Panc1 (cell line): ENCODE measurements at regions not wholly inside any gene's neighbourhood (a gene's known extent, or its start where the extent isn't known, plus 50 kb on each side); places are given as distances from the start of the nearest gene placed in this dataset.
"Not testable (repeated sequence)": the region's sequence is repeated elsewhere in the genome, so short reads cannot be mapped to it uniquely, and the experiment has no call there.

Experiments
- ATAC-seq: fragments of 200-7000 bp; cut with Tn5 transposase; 2 replicates; pipeline ENCODE4 v1.9.1; 2020; ENCODE audit warnings: mild to moderate bottlenecking, moderate library complexity
- BruUV-seq: library from RNA; stranded (reverse); fragments of 400-500 nt; replicated peaks from 2 replicates; lab custom pipeline; 2021; lab: Mats Ljungman, UMichigan
- CTCF ChIA-PET: fragments of 300-600 bp; sonication (Branson Sonifier 250); formaldehyde crosslinking; loops from one replicate; lab custom pipeline; 2022; ENCODE audit warnings: antibody characterized with exemption; lab: Charles Lee
- POLR2A ChIA-PET: fragments of 300-600 bp; sonication (Branson Sonifier 250); formaldehyde crosslinking; loops from one replicate; lab custom pipeline; 2022; ENCODE audit warnings: antibody characterized with exemption; lab: Charles Lee
- DNase-seq: peaks from one replicate; pipeline ENCODE4 v3.0.0-alpha.2; 2010; ENCODE audit warnings: low read depth, low spot score
- H3K27ac ChIP-seq: 2 replicates; pipeline ENCODE4 v1.5.1; 2011; ENCODE audit warnings: mild to moderate bottlenecking, low read length, inconsistent platforms
- H3K27me3 ChIP-seq: fragments of 200-500 bp; sonication (Bioruptor generic); 2 replicates; pipeline ENCODE4 v1.6.0; 2014; ENCODE audit warnings: low read length, inconsistent platforms; ENCODE audit not compliant: control insufficient read depth, insufficient read depth
- H3K36me3 ChIP-seq: fragments of 200-500 bp; sonication (Bioruptor generic); 2 replicates; pipeline ENCODE4 v1.5.1; 2014; ENCODE audit warnings: inconsistent platforms, mild to moderate bottlenecking, low read length, moderate library complexity; ENCODE audit not compliant: control insufficient read depth, insufficient read depth
- H3K4me1 ChIP-seq: 2 replicates; pipeline ENCODE4 v1.5.1; 2011; ENCODE audit warnings: inconsistent platforms, mild to moderate bottlenecking, low read length, moderate library complexity; ENCODE audit not compliant: control insufficient read depth, insufficient read depth
- H3K4me3 ChIP-seq, 2 experiments: 2 replicates each; pipeline ENCODE4 v1.5.1; 2011 to 2012; ENCODE audit warnings: low read depth in 2 of 2, low read length in 2 of 2, mild to moderate bottlenecking in 2 of 2, inconsistent platforms in 1 of 2, moderate library complexity in 1 of 2
- H3K9me3 ChIP-seq: fragments of 200-500 bp; sonication (Bioruptor generic); 2 replicates; pipeline ENCODE4 v1.5.1; 2014; ENCODE audit warnings: low read depth, mild to moderate bottlenecking, inconsistent platforms, low read length, moderate library complexity; ENCODE audit not compliant: control insufficient read depth, insufficient read depth
- CTCF ChIP-seq: fragments of 450-650 bp; IDR thresholded peaks from 2 replicates; pipeline ENCODE4 v1.5.1; 2017; ENCODE audit warnings: mild to moderate bottlenecking
- POLR2AphosphoS5 ChIP-seq: IDR thresholded peaks from 2 replicates; pipeline ENCODE4 v1.6.1; 2012; ENCODE audit warnings: mild to moderate bottlenecking, low read depth, low read length, moderate library complexity
- REST ChIP-seq, 2 experiments: IDR thresholded peaks; 2 replicates each; pipeline ENCODE4 v1.6.1; 2011 to 2012; ENCODE audit warnings: low read depth in 2 of 2, control low read depth in 1 of 2, low read length in 1 of 2, mild to moderate bottlenecking in 1 of 2, moderate library complexity in 1 of 2; ENCODE audit not compliant: insufficient read depth in 1 of 2
- SIN3A ChIP-seq: IDR thresholded peaks from 2 replicates; pipeline ENCODE4 v1.6.1; 2012; ENCODE audit warnings: low read depth, mild to moderate bottlenecking, low read length, moderate library complexity, borderline replicate concordance; ENCODE audit not compliant: insufficient read depth
- TCF7L2 ChIP-seq: IDR thresholded peaks from 2 replicates; pipeline ENCODE4 v1.6.1; 2011; ENCODE audit warnings: mild to moderate bottlenecking, low read depth, low read length, inconsistent platforms
- in situ Hi-C: cut with HindIII; loops from 2 replicates; pipeline ENCODE4 v1.10.0; 2016; ENCODE audit warnings: low sequenced_read_pairs, low pct_unique_long_range_greater_than_20kb
- intact Hi-C: fragments of 100-400 bp; cut with micrococcal nuclease; formaldehyde crosslinking; loops from one replicate; pipeline ENCODE4 v1.10.0; 2022; ENCODE audit not compliant: unreplicated experiment

GRCh38 chr2:134063916-134064315, 190.0 kb upstream of the MGAT5 start:
- H3K9me3 ChIP-seq, H3K27ac ChIP-seq, POLR2A ChIA-PET, H3K4me1 ChIP-seq, H3K4me3 ChIP-seq, H3K27me3 ChIP-seq, intact Hi-C loops, CTCF ChIA-PET, BruUV-seq, in situ Hi-C loops, H3K36me3 ChIP-seq, DNase-seq, ATAC-seq: not testable (repeated sequence)

GRCh38 chr2:134070281-134070741, 183.6 kb upstream of the MGAT5 start:
- no TSS peak for BruUV-seq
- DNase-seq (no peak), ATAC-seq (no peak)
- in situ Hi-C loops = no loop called here
- Histone ChIP-seq H3K27me3 (no peaks in the 10 kb centered on the region), H3K9me3 (no peaks in the 10 kb centered on the region), H3K4me3 (no peak overlapping the region), H3K4me1 (no peaks in the 10 kb centered on the region), H3K27ac (no peak overlapping the region), H3K36me3 (no peaks in the 10 kb centered on the region)
- CTCF ChIA-PET = no interaction called here
- no peak for TF ChIP-seq SIN3A
- no peak for TF ChIP-seq CTCF
- no peak for TF ChIP-seq TCF7L2
- no peak for TF ChIP-seq REST (IDR thresholded peaks at IDR 0.05; ENCODE audit: insufficient read depth in 1 of 2, low read depth in 2 of 2, low read length in 1 of 2)
- no peak for TF ChIP-seq POLR2AphosphoS5
- intact Hi-C loops = no loop called here
- POLR2A ChIA-PET = no interaction called here

- TF ChIP-seq TCF7L2 (no peak), CTCF (no peak), SIN3A (no peak), POLR2AphosphoS5 (no peak), REST (IDR thresholded peaks at IDR 0.05; ENCODE audit: insufficient read depth in 1 of 2, low read depth in 2 of 2, low read length in 1 of 2) (no peak)
- ATAC-seq = no peak
- ChIA-PET CTCF (no interaction called here), POLR2A (no interaction called here)
- H3K27ac ChIP-seq = no peak overlapping the region
- DNase-seq = no peak
- intact Hi-C loops = no loop called here
- no peaks in the 10 kb centered on the region for H3K9me3 ChIP-seq
- in situ Hi-C loops = no loop called here
- no peaks in the 10 kb centered on the region for H3K4me1 ChIP-seq
- H3K36me3 ChIP-seq = no peaks in the 10 kb centered on the region
- no peak overlapping the region for H3K4me3 ChIP-seq
- BruUV-seq = no TSS peak
- no peaks in the 10 kb centered on the region for H3K27me3 ChIP-seq
Measured at GRCh38 chr2:134072341-134072740, 181.5 kb upstream of the MGAT5 start.
